GM21515 (cell line): ENCODE measurements at regions not wholly inside any gene's neighbourhood (a gene's known extent, or its start where the extent isn't known, plus 50 kb on each side); places are given as distances from the start of the nearest gene placed in this dataset.
"Not testable (repeated sequence)": the region's sequence is repeated elsewhere in the genome, so short reads cannot be mapped to it uniquely, and the experiment has no call there.

Experiments
- ATAC-seq: cut with Tn5 transposase; IDR thresholded peaks from one replicate; pipeline ENCODE4 v1.9.1; 2021; ENCODE audit not compliant: unreplicated experiment

DNA sequence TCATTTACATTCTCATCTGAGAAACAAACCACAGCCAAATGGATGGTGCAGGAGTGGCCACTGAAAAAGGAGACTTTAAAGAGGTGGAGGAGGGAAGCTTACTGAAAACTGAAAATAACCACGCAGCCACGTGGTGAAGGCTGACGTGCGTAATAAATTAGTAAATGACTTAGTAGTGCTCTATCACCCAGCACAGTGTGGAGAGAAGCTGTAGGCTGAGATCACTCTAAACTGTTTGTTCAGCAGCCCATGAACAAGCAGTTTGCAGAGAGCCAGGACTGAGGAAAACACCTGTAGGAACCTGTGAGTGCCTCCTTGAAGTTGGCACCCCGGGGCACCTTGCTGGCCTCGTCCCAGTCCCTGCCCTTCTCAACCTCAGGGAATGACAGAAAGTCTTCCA, 193.0 kb downstream of the TXNL1 start:
- no peak for ATAC-seq

GRCh38 chr18:56444201-56444600, 194.2 kb downstream of the TXNL1 start:
- ATAC-seq, result no peak

DNA sequence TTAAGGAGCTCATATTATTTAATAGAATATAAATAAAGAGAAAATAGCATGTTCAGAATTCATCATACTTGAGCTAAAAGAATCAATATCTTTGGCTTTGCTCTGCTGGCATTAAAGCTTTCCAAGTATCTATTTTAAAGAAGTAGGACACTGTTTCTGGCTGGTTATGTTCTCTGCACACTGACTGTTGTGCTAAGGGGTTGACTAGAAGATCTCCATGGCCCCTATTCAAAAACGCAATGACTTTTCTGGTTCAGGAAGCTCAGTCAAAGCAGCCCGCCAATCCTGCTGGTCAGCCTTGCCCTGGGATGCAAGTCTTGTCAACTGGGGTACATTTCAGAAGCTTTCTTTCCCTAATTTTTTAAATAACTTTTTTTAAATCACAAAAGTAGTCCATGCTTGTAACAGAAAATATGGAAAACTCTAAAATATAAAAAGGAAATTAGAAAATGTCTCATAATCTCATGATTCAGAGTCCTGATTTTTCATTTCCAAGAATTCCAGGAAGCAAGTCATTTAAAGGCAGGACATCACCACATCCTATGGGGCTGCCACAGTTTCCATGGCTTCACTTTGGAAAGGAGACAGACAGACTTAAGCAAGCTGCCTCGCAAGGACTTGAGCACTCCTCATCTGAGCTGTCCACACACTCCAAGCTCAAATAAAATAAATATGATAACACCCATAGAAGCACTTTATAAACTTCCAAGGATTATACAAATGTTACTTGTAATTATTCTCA, 195.1 kb downstream of the TXNL1 start:
- no peak for ATAC-seq

DNA sequence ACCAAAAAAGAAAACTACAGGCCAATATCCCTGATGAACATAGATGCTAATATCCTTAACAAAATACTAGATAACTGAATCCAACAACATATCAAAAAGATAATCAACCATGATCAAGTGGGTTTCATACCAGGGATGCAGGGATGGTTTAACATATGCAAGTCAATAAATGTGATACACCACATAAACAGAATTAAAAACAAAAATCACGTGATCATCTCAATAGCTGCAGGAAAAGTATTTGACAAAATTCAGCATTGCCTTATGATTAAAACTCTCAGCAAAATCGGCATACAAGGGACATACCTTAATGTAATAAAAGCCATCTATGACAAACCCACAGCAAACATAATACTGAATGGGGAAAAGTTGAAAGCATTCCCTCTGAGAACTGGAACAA, 199.9 kb downstream of the TXNL1 start:
- ATAC-seq, result not testable (repeated sequence)

- ATAC-seq, result no peak
Measured at GRCh38 chr18:56436651-56437050, 201.7 kb downstream of the TXNL1 start.

DNA sequence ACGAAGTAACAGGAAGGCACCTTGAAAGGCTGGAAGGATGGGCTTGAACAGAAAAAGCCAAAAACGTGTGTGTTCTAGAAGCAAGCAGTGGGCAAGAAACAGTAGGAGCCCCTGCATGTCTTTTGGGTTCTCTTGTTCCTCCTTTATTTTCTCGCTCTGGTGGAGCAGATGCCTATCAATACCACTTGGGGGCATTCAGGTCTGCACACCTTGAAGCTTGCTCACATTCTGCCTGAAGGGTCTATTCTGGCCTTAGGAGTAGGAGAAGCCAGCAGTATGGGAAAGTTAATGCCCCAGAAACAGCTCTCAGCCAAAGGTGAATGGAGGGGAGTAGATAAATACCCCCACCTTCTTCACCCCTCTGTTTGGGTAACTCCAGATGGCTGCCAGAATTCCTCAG, 204.5 kb downstream of the TXNL1 start:
- no peak for ATAC-seq

DNA sequence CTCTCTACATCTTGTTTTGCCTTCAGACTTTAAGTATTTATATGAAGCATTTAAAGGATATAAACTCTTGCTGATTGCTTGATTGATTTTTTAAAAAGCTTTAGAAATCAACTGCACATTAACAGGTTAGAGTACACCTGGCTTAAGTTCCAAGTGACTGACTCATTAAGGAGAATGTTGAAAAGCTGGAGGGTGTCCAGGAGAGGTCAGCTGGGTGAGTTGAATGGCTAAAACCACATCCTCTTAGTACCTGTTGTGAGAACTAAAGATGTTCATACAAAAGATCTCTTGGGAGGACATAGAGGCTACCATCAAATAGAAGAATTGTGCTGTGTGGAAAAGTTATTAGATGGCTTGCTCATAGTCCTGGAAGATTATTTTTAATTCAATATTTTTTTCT, 206.8 kb downstream of the TXNL1 start:
- no peak for ATAC-seq

GRCh38 chr18:56423626-56424025, 214.8 kb downstream of the TXNL1 start:
- no peak for ATAC-seq

DNA sequence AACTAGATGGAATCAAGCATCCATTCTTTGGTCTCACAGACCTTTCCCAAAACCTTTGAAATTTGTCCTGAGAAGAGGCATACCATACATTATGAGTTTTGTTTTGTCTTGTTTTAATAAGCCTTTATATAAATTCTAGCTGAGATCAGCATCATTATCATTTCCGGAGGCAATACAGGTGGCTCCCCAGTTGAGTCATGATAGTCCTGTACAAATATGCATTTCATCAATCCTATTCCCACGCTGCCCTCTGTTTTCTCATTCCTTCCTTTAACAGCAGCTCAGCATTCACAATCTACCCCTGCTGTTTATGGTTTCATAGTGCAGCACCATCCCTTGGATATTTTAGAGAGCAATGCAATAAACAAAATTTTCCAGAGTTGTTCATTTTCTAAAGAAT, 216.7 kb downstream of the TXNL1 start:
- ATAC-seq, result no peak

DNA sequence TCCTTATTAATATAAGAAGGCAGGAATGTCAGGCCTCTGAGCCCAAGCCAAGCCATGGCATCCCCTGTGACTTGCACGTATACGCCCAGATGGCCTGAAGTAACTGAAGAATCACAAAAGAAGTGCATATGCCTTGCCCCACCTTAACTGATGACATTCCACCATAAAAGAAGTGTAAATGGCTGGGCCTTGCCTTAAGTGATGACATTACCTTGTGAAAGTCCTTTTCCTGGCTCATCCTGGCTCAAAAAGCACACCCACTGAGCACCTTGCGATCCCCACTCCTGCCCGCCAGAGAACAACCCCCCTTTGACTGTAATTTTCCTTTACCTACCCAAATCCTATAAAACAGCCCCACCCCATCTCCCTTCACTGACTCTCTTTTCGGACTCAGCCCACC, 217.5 kb downstream of the TXNL1 start:
- not testable (repeated sequence) for ATAC-seq

GRCh38 chr18:56414357-56414756, 224.0 kb downstream of the TXNL1 start:
- no peak for ATAC-seq

DNA sequence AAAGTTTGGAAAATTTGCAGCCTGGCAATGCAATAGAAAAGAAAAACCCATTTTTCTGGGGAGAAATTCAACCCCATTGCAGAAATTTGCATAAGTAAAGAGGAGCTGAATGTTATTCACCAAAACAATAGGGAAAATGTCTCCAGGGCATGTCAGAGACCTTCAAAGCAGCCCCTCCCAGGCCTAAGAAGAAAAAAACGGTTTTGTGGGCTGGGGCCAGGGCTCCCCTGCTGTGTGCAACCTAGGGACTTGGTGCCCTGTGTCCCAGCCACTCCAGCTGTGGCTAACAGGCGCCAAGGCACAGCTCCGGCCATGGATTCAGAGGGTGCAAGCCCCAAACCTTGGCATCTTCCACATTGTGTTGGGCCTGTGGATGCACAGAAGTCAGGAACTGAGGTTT, 224.5 kb downstream of the TXNL1 start:
- ATAC-seq, result no peak

DNA sequence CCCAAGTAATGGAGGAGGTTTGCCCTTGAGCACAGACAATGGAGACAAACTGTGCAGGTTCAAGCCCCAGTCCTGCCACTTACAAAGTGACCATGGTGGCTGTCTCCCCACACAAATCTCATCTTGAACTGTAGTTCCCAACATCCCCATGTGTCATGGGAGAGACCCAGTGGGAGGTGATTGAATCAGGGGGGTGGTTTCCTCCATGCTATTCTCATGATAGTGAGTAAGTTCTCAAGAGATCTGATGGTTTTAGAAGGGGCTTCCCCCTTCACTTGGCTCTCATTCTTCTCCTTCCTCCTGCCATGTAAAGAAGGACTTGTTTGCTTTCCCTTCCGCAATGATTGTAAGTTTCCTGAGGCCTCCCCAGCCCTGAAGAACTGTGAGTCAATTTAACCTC, 225.4 kb downstream of the TXNL1 start:
- ATAC-seq, result no peak

DNA sequence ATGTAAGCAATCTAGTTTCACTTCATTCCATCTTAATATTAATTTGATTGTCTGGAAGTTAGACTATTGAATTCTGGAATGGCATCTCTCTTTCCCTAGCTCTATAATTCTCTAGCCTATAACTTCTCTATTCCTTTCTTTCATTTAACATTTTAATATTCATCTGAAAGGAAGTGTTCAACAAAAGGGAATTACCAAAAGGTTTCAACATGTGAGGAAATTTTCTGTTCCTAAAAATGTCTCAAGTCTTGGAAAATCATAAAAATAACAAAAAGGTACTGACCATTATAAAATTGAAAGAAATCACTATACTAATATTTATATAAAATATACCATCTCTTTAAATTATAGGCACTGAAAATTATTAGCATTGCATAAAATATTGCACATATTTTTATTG, 228.7 kb downstream of the TXNL1 start:
- ATAC-seq, result no peak

DNA sequence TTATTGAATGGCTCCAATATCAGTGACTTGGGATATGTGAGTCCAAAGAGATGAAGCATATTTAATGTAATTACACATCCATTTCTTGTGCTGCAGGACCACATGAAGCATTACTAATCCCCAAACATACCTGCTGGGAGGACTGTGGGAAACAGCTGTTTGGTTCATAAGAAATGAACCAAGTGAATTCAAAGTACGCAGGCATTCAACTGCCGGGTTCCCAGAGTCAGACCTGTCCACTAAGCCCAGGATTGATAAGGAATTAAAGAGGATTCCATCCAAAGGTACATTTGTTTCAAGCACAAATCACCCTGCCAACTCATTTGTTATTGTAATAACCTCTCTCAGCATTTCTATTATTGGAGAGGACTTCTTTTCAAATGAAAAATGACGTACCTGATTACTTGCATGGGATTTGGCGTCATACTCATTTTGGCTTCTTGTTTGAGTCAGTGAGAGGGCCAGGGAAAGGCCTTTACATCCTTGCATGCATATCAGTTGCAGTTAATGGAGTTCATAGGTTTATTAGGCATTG, 230.7 kb downstream of the TXNL1 start:
- ATAC-seq, result no peak

DNA sequence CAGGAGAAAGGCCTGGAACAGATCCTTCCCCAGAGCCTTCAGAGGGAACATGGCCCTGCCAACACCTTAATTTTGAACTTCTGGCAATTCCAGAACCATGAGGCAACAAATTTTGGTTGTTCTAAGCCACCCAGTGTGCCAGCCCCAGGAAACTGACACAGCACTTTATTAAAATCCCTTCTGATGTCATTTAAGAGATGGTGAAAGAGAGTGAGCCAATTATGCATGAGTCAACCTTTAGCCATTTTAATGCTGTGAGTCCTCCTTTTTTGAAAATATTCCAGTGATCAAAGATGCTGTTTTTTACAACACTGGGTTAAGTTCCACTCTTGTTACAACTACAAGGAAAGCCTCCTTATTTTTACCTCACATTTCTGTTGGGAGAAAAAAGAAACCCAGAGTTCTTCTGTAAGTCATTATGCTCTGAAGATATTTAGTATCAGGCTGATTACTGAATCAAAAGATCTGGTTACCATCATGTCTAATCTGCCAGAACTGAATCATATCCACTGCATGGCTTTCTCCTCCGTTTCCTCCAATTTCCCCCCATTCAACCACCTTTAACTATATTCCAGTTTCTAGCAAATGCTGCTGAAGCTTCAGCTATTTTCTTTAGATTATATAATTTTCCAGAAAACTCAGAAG, 235.4 kb downstream of the TXNL1 start:
- ATAC-seq, result no peak

GRCh38 chr18:56393870-56394269, 244.5 kb downstream of the TXNL1 start:
- ATAC-seq, result no peak

DNA sequence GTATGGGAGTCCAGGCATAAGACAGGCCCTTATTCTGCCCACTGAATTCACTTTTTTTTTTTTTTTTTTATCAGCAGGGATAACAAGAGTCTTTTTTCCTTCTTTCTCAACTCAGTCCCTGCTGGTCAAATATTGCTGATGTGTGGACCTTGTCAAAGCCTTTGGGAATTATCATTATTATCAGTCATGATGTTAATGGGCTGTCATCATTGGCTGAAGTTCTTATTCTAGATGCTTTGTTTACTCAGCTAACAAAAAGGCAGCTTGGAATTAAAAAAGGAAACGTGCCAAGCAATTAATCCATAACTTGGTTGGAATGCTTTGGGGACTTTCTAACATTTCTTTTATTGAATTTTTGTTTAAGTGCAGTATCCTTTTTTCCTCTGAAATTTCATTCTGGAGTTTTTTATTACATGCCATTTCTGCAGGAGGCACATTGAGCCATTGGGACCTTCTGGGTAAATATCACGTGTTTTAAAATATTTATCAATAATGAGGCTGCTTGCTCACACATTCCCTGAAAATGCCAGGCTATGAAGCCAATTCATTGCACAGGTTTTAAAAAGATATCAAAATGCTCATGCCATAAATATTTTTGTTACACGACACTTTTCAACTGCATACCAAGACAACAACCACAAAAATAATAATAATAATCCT, 246.3 kb downstream of the TXNL1 start:
- no peak for ATAC-seq

GRCh38 chr18:56390626-56391025, 247.8 kb downstream of the TXNL1 start:
- ATAC-seq, result no peak

GRCh38 chr18:56389190-56389589, 249.2 kb downstream of the TXNL1 start:
- no peak for ATAC-seq

GRCh38 chr18:56388571-56388970, 249.8 kb downstream of the TXNL1 start:
- ATAC-seq, result no peak

- no peak for ATAC-seq
Measured at GRCh38 chr18:56386856-56387255, 251.5 kb downstream of the TXNL1 start.
